ENCODE measurements at regions not wholly inside any gene's neighbourhood (a gene's known extent, or its start where the extent isn't known, plus 50 kb on each side); places are given as distances from the start of the nearest gene placed in this dataset.

- DNase-seq, result no peak
These were observed 118.9 kb upstream of the PIRT start for GRCh38 chr17:10956821-10957220.

- no peak for DNase-seq
These were observed 106.9 kb upstream of the PIRT start for GRCh38 chr17:10944819-10945218.

- DNase-seq, result no peak
These were observed 99.0 kb upstream of the PIRT start for GRCh38 chr17:10936931-10937330.

GRCh38 chr17:10932938-10933337 lies 95.1 kb upstream of the PIRT start:
- no peak for DNase-seq

GRCh38 chr17:10931133-10931532 lies 93.2 kb upstream of the PIRT start:
- DNase-seq, result no peak

- DNase-seq, result no peak
These were observed 89.8 kb upstream of the PIRT start for GRCh38 chr17:10927712-10928111.

- no peak for DNase-seq
These were observed 82.7 kb upstream of the PIRT start for GRCh38 chr17:10920558-10921108.

GRCh38 chr17:10907370-10907769 lies 69.5 kb upstream of the PIRT start:
- DNase-seq, result no peak

- no peak for DNase-seq
These were observed 61.4 kb upstream of the PIRT start for GRCh38 chr17:10899281-10899680.

GRCh38 chr17:10894220-10894619 lies 56.3 kb upstream of the PIRT start:
- no peak for DNase-seq

GRCh38 chr17:10888858-10889257 lies 51.0 kb upstream of the PIRT start:
- no peak for DNase-seq

Measured in RPMI8226 (cell line).